ENCODE measurements at regions not wholly inside any gene's neighbourhood (a gene's known extent, or its start where the extent isn't known, plus 50 kb on each side); places are given as distances from the start of the nearest gene placed in this dataset.

DNA sequence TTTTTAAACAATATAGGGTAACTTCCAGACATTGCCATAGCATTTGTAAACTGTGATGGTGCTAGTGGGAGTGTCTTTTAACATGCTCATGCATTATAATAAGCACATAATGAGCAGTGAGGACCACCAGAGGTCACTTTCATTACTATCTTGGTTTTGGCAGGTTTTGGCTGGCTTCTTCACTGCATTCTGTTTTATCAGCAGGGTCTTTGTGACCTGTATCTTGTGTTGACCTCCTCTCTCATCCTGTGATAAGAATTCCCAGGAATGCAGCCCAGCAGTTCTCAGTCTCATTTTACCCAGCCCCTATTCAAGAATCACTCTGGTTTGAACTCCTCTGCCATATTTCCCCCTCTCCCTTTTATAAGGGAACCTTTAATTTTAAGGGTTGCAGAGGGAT lies 91.3 kb downstream of the ZNF467 start:
- TF ChIP-seq CTCF (conservative IDR thresholded peaks at IDR 0.05; ENCODE audit: low read length) (no peak; the same call in 1 of the 2 replicates), EZH2phosphoT487 (IDR thresholded peaks at IDR 0.05; ENCODE audit: borderline replicate concordance) (no peak)
